ENCODE measurements at regions not wholly inside any gene's neighbourhood (a gene's known extent, or its start where the extent isn't known, plus 50 kb on each side); places are given as distances from the start of the nearest gene placed in this dataset.

DNA sequence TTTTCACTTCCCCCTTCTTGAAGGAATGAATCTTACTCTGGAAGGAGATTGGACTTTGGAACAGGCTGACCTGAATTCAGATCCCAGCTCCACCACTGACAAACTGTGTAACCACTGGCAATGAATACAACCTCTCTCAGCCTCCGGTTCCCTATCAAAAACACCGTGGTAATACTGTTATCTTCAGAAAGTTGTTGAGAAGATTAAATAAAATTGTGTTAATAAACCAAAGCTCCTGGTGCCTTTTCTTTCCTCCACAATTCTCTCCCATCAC, 99.7 kb upstream of the RAI14 start:
- TF ChIP-seq, protein P1, sequence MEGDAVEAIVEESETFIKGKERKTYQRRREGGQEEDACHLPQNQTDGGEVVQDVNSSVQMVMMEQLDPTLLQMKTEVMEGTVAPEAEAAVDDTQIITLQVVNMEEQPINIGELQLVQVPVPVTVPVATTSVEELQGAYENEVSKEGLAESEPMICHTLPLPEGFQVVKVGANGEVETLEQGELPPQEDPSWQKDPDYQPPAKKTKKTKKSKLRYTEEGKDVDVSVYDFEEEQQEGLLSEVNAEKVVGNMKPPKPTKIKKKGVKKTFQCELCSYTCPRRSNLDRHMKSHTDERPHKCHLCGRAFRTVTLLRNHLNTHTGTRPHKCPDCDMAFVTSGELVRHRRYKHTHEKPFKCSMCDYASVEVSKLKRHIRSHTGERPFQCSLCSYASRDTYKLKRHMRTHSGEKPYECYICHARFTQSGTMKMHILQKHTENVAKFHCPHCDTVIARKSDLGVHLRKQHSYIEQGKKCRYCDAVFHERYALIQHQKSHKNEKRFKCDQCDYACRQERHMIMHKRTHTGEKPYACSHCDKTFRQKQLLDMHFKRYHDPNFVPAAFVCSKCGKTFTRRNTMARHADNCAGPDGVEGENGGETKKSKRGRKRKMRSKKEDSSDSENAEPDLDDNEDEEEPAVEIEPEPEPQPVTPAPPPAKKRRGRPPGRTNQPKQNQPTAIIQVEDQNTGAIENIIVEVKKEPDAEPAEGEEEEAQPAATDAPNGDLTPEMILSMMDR (IDR thresholded peaks at IDR 0.05), result no peak
- TF ChIP-seq IRF2 (CRISPR knock-in tag; IDR thresholded peaks at IDR 0.05; ENCODE audit: borderline replicate concordance, low read depth) (no peak), FOXP4 (CRISPR knock-in tag; IDR thresholded peaks at IDR 0.05) (no peak), ESRRA (CRISPR knock-in tag; IDR thresholded peaks at IDR 0.05; ENCODE audit: borderline replicate concordance) (no peak), JUN (CRISPR knock-in tag; IDR thresholded peaks at IDR 0.05) (no peak), SP1 (CRISPR knock-in tag; conservative IDR thresholded peaks at IDR 0.05) (no peak)
- TF ChIP-seq, protein P2, sequence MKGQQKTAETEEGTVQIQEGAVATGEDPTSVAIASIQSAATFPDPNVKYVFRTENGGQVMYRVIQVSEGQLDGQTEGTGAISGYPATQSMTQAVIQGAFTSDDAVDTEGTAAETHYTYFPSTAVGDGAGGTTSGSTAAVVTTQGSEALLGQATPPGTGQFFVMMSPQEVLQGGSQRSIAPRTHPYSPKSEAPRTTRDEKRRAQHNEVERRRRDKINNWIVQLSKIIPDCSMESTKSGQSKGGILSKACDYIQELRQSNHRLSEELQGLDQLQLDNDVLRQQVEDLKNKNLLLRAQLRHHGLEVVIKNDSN (CRISPR knock-in tag; IDR thresholded peaks at IDR 0.05), result no peak
